HL-60 (cell line): ENCODE measurements at regions not wholly inside any gene's neighbourhood (a gene's known extent, or its start where the extent isn't known, plus 50 kb on each side); places are given as distances from the start of the nearest gene placed in this dataset.

Experiments
- DNase-seq, 2 experiments: peaks; one replicate each; pipeline ENCODE4 v3.0.0-alpha.2; 2010 to 2020; ENCODE audit warnings: low read depth in 1 of 2, low spot score in 1 of 2
- H3K27ac ChIP-seq: fragments of 250-450 bp; sonication (Bioruptor Pico); replicated peaks from 2 replicates; pipeline ENCODE4 v1.5.1; 2020; ENCODE audit warnings: mild to moderate bottlenecking, moderate library complexity
- H3K27me3 ChIP-seq: fragments of 250-450 bp; sonication (Bioruptor Pico); 2 replicates; pipeline ENCODE4 v1.5.1; 2021; ENCODE audit warnings: mild to moderate bottlenecking, moderate library complexity; ENCODE audit not compliant: insufficient read depth, poor library complexity, severe bottlenecking
- H3K4me3 ChIP-seq: replicated peaks from 2 replicates; pipeline ENCODE4 v1.5.1; 2011; ENCODE audit warnings: mild to moderate bottlenecking, control low read depth, low read length; ENCODE audit not compliant: insufficient read depth
- GABPA ChIP-seq: IDR thresholded peaks from 2 replicates; pipeline ENCODE4 v1.6.1; 2012; ENCODE audit warnings: low read depth
- POLR2AphosphoS5 ChIP-seq: IDR thresholded peaks from 2 replicates; pipeline ENCODE4 v1.6.1; 2012; ENCODE audit warnings: low read depth
- SPI1 ChIP-seq: IDR thresholded peaks from 2 replicates; pipeline ENCODE4 v1.6.1; 2012; ENCODE audit warnings: low read depth, mild to moderate bottlenecking, borderline replicate concordance
- TF ChIP-seq, protein P1 (sequence below): IDR thresholded peaks from 2 replicates; pipeline ENCODE4 v1.6.1; 2012; ENCODE audit warnings: low read depth; ENCODE audit not compliant: insufficient replicate concordance
- TF ChIP-seq, protein P2 (sequence below): IDR thresholded peaks from one replicate; pipeline ENCODE4 v1.5.1; 2011; ENCODE audit warnings: low read length, control low read depth, inconsistent platforms; ENCODE audit not compliant: insufficient read depth

DNA sequence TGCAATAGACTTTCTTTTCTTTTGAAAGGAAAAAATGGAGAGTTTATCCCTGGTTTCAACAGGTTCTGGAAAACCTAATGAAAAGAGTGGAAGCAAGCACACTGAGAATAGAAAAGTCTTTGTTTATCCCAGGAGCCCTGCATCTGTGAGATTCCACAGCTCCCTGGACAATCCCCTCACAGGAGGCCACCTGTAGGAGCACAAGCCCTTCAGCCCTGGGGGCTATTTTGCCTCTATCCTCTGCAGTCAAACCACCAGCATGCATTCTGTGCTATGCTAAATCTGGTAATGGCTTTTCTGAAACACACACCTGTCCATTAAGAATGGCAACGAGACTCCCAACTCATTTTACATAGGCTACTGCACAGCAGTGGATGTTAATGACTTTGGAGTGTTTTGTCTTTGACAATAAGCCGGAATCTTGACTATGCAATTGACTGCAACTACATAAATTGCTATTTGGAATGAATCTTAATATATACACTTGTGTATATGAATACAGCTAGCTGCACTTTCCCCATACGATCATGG is 369.4 kb downstream of the NR2F2 start:
- Histone ChIP-seq H3K4me3 (no peak overlapping the region), H3K27ac (no peak overlapping the region), H3K27me3 (no peaks in the 10 kb centered on the region)
- DNase-seq = no peak
- TF ChIP-seq, protein P1, sequence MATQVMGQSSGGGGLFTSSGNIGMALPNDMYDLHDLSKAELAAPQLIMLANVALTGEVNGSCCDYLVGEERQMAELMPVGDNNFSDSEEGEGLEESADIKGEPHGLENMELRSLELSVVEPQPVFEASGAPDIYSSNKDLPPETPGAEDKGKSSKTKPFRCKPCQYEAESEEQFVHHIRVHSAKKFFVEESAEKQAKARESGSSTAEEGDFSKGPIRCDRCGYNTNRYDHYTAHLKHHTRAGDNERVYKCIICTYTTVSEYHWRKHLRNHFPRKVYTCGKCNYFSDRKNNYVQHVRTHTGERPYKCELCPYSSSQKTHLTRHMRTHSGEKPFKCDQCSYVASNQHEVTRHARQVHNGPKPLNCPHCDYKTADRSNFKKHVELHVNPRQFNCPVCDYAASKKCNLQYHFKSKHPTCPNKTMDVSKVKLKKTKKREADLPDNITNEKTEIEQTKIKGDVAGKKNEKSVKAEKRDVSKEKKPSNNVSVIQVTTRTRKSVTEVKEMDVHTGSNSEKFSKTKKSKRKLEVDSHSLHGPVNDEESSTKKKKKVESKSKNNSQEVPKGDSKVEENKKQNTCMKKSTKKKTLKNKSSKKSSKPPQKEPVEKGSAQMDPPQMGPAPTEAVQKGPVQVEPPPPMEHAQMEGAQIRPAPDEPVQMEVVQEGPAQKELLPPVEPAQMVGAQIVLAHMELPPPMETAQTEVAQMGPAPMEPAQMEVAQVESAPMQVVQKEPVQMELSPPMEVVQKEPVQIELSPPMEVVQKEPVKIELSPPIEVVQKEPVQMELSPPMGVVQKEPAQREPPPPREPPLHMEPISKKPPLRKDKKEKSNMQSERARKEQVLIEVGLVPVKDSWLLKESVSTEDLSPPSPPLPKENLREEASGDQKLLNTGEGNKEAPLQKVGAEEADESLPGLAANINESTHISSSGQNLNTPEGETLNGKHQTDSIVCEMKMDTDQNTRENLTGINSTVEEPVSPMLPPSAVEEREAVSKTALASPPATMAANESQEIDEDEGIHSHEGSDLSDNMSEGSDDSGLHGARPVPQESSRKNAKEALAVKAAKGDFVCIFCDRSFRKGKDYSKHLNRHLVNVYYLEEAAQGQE = no peak
- TF ChIP-seq GABPA = no peak

DNA sequence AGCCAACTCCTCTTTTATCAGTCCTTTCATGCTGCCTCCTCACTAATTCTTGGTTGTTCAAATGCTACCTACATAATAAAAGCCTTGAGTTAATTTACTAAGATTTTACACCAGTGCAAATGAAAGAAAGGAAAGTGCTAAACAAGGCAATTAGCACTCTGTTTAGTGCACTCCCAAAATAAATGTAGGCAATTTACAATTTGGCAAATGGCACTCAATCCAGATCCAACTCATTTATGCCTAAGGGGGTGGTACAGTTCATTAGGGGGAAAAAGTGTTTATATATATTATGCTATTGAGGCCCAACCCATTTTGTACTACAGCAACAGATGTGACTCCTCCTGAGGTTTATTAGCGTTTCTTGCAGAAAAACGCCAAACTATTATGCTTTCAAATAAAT is 370.1 kb downstream of the NR2F2 start:
- Histone ChIP-seq H3K27me3 (no peaks in the 10 kb centered on the region), H3K4me3 (no peak overlapping the region), H3K27ac (no peak overlapping the region)
- DNase-seq = no peak
- TF ChIP-seq POLR2AphosphoS5 (no peak), SPI1 (no peak), GABPA (no peak)
- TF ChIP-seq, protein P1 = no peak
- TF ChIP-seq, protein P2, sequence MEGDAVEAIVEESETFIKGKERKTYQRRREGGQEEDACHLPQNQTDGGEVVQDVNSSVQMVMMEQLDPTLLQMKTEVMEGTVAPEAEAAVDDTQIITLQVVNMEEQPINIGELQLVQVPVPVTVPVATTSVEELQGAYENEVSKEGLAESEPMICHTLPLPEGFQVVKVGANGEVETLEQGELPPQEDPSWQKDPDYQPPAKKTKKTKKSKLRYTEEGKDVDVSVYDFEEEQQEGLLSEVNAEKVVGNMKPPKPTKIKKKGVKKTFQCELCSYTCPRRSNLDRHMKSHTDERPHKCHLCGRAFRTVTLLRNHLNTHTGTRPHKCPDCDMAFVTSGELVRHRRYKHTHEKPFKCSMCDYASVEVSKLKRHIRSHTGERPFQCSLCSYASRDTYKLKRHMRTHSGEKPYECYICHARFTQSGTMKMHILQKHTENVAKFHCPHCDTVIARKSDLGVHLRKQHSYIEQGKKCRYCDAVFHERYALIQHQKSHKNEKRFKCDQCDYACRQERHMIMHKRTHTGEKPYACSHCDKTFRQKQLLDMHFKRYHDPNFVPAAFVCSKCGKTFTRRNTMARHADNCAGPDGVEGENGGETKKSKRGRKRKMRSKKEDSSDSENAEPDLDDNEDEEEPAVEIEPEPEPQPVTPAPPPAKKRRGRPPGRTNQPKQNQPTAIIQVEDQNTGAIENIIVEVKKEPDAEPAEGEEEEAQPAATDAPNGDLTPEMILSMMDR = no peak

DNA sequence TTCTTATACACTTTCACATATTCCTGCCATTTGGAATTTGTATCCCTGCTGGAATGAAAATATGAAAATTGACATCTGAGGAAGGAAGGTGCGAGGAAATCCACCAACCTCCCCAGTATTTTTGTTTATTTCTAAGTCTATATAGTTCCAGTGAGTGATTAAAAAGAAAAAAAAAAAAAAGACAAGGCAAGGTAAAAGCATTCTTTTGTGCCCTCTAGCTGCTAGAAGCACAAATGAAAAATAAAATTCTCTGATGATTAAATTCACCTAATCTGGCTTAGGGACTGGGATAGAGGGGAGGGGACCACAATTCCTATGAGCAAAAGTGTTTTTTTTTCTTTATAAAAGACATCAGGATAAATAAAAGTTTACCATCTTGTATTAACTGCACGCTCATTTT is 370.9 kb downstream of the NR2F2 start:
- H3K27ac ChIP-seq = no peak overlapping the region
- H3K4me3 ChIP-seq = no peak overlapping the region
- no peak for DNase-seq
- H3K27me3 ChIP-seq = no peaks in the 10 kb centered on the region
- TF ChIP-seq, protein P1 = no peak
- no peak for TF ChIP-seq POLR2AphosphoS5
- TF ChIP-seq GABPA = no peak
- no peak for TF ChIP-seq SPI1
- TF ChIP-seq, protein P2 = no peak

DNA sequence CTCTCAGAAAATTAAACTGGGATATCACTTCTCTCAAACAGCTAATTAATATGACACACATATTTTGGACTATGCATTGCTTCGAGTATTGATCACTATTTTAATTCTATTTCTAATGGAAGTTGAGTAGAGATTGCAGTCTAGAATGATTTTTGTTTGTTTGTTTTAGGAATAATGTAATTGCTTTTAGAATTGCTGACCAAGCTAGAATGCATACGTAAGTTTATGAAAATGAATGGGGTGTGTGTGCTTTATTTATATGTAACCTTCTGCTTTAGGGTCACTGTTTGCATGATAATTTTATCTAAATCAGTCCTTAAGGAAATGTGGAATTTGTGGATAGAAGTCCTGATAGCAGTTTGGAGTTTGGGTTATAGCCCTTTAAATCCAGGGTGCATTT is 371.4 kb downstream of the NR2F2 start:
- no peak for DNase-seq
- TF ChIP-seq, protein P1 = no peak
- TF ChIP-seq POLR2AphosphoS5 = no peak
- no peak for TF ChIP-seq GABPA
- TF ChIP-seq, protein P2 = no peak
- no peak for TF ChIP-seq SPI1
- no peak overlapping the region for H3K4me3 ChIP-seq
- H3K27ac ChIP-seq = no peak overlapping the region
- H3K27me3 ChIP-seq = no peaks in the 10 kb centered on the region
